ENCODE measurements at regions not wholly inside any gene's neighbourhood (a gene's known extent, or its start where the extent isn't known, plus 50 kb on each side); places are given as distances from the start of the nearest gene placed in this dataset.

DNA sequence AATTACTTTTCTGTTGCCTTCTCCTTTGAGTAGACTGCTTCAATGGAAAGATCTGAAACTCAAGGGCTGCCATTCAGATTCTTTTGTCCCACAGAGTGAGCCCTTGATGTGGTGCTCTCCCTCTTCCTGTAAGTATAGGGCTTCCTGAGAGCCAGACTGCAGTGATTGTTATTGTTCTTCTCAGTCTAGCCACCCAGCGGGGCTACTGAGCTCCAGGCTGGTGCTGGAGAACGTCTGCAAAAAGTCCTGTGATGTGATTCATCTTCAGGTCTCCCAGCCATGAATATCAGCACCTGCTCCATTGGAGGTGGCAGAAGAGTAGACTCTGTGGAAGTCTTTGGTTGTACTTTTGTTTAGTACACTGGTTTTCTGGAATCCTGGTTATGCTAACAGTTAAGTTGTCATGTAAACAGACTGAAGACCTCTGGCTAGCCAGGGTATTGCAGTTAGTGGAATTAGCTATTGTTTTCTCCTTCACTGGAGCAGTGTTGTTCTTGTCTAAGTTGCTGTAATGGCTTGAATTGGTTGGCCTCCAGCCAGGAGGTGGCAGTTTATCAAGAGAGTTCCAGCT lies 240.9 kb downstream of the COL12A1 start:
- Histone ChIP-seq H4K20me1 (ENCODE audit: insufficient read depth, low read length) (no peaks in the 10 kb centered on the region), H3K36me3 (ENCODE audit: insufficient read depth, low read length) (no peaks in the 10 kb centered on the region), H3K27me3 (ENCODE audit: insufficient read depth, low read length) (no peaks in the 10 kb centered on the region), H3K79me2 (ENCODE audit: insufficient read depth, low read length) (no peaks in the 10 kb centered on the region), H3F3A (ENCODE audit: insufficient read depth, low read length) (no peaks in the 10 kb centered on the region), H3K4me2 (ENCODE audit: low read length) (no peak overlapping the region), H2AFZ (ENCODE audit: low read length) (no peak overlapping the region), H3K27ac (ENCODE audit: low read depth, low read length, poor library complexity, severe bottlenecking) (no peak overlapping the region), H3K4me3 (ENCODE audit: low read depth, low read length, poor library complexity, severe bottlenecking) (no peak overlapping the region), H3K9me3 (ENCODE audit: low read length) (no peaks in the 10 kb centered on the region), H3K9me2 (ENCODE audit: low read depth, low read length) (no peaks in the 10 kb centered on the region), H3K9ac (ENCODE audit: low read length) (no peak overlapping the region), H3K4me1 (ENCODE audit: insufficient read depth, low read length, severe bottlenecking) (no peaks in the 10 kb centered on the region)
- TF ChIP-seq, protein P1, sequence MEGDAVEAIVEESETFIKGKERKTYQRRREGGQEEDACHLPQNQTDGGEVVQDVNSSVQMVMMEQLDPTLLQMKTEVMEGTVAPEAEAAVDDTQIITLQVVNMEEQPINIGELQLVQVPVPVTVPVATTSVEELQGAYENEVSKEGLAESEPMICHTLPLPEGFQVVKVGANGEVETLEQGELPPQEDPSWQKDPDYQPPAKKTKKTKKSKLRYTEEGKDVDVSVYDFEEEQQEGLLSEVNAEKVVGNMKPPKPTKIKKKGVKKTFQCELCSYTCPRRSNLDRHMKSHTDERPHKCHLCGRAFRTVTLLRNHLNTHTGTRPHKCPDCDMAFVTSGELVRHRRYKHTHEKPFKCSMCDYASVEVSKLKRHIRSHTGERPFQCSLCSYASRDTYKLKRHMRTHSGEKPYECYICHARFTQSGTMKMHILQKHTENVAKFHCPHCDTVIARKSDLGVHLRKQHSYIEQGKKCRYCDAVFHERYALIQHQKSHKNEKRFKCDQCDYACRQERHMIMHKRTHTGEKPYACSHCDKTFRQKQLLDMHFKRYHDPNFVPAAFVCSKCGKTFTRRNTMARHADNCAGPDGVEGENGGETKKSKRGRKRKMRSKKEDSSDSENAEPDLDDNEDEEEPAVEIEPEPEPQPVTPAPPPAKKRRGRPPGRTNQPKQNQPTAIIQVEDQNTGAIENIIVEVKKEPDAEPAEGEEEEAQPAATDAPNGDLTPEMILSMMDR (IDR thresholded peaks at IDR 0.05; ENCODE audit: low read length): no peak
- TF ChIP-seq EZH2 (IDR thresholded peaks at IDR 0.05; ENCODE audit: borderline replicate concordance, low read length): no peak

DNA sequence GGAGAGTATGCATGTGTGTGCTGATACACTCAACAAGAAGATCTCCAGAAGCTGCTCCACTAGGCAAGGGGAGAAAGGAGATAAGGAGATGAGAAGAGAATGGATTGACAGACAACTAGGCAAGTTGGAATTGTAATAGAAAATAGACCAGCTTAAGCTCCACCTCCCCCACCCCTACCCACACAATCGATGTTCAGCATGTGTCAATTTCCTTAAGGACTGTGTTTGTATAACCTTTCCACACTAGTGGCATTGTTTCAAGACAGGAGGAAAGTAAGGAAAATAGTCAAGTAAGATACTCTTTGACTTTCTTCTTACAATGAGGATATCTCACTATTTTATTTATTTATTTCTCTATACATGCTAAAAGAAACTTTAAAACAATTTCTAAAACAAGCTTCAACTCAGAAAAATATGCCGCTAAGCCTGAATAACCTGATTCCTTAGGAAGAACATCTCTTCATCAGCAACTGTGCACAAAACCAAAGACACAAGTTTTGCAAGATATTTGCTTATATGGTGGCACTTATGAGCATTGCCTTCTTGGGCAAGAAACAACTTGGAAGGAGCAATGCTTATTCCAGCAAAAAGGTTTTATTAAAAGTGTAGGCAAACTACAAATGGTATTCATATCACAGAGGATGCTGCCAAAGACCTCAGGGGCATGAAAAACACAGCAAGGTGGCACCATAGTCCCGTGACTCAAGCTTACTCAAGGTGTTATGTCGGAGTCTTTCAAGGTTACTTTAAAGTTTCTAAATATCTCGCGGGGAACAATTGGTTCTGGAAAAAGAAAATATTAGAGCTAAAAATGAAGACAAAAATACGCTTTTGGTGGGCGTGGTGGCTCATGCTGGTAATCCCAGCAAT lies 249.1 kb downstream of the COL12A1 start:
- Histone ChIP-seq H3K4me1 (ENCODE audit: insufficient read depth, low read length, severe bottlenecking) (no peaks in the 10 kb centered on the region), H3F3A (ENCODE audit: insufficient read depth, low read length) (no peaks in the 10 kb centered on the region), H3K36me3 (ENCODE audit: insufficient read depth, low read length) (no peaks in the 10 kb centered on the region), H4K20me1 (ENCODE audit: insufficient read depth, low read length) (no peaks in the 10 kb centered on the region), H3K79me2 (ENCODE audit: insufficient read depth, low read length) (no peaks in the 10 kb centered on the region), H3K4me2 (ENCODE audit: low read length) (no peak overlapping the region), H3K9ac (ENCODE audit: low read length) (no peak overlapping the region), H3K4me3 (ENCODE audit: low read depth, low read length, poor library complexity, severe bottlenecking) (no peak overlapping the region), H3K9me3 (ENCODE audit: low read length) (no peaks in the 10 kb centered on the region), H3K27ac (ENCODE audit: low read depth, low read length, poor library complexity, severe bottlenecking) (no peak overlapping the region), H3K27me3 (ENCODE audit: insufficient read depth, low read length) (no peaks in the 10 kb centered on the region), H2AFZ (ENCODE audit: low read length) (no peak overlapping the region), H3K9me2 (ENCODE audit: low read depth, low read length) (no peaks in the 10 kb centered on the region)
- TF ChIP-seq, protein P1 (IDR thresholded peaks at IDR 0.05; ENCODE audit: low read length): no peak
- no peak for TF ChIP-seq EZH2 (IDR thresholded peaks at IDR 0.05; ENCODE audit: borderline replicate concordance, low read length)

DNA sequence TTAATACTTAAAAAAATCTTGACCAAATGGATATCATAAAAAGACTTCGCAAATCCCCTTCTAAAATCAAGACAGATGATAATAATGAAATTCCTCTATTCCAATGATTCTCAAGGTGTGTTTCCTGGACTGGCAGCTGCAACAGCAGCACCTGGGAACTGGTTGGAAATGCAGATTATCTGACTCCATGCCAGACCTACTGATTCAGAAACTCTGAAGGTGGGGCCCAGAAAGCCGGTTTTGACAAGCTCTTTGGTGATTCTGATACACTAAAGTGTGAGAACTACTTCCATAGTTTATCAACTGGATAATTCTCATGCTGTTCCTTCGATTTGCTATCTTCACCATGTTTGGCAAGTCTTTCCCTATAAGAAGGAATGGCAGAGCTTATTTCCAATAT lies 252.1 kb downstream of the COL12A1 start:
- no peaks in the 10 kb centered on the region for H3K9me2 ChIP-seq (ENCODE audit: low read depth, low read length)
- H3K27ac ChIP-seq (ENCODE audit: low read depth, low read length, poor library complexity, severe bottlenecking): no peak overlapping the region
- H3K4me2 ChIP-seq (ENCODE audit: low read length): no peak overlapping the region
- no peak overlapping the region for H3K9ac ChIP-seq (ENCODE audit: low read length)
- no peaks in the 10 kb centered on the region for H3K36me3 ChIP-seq (ENCODE audit: insufficient read depth, low read length)
- no peaks in the 10 kb centered on the region for H3K4me1 ChIP-seq (ENCODE audit: insufficient read depth, low read length, severe bottlenecking)
- H4K20me1 ChIP-seq (ENCODE audit: insufficient read depth, low read length): no peaks in the 10 kb centered on the region
- TF ChIP-seq EZH2 (IDR thresholded peaks at IDR 0.05; ENCODE audit: borderline replicate concordance, low read length): no peak
- TF ChIP-seq, protein P1 (IDR thresholded peaks at IDR 0.05; ENCODE audit: low read length): no peak
- no peaks in the 10 kb centered on the region for H3K27me3 ChIP-seq (ENCODE audit: insufficient read depth, low read length)
- no peak overlapping the region for H2AFZ ChIP-seq (ENCODE audit: low read length)
- no peak overlapping the region for H3K4me3 ChIP-seq (ENCODE audit: low read depth, low read length, poor library complexity, severe bottlenecking)
- no peaks in the 10 kb centered on the region for H3K9me3 ChIP-seq (ENCODE audit: low read length)
- no peaks in the 10 kb centered on the region for H3K79me2 ChIP-seq (ENCODE audit: insufficient read depth, low read length)
- no peaks in the 10 kb centered on the region for H3F3A ChIP-seq (ENCODE audit: insufficient read depth, low read length)
